NCI-H82 treated with DMSO at 0.1 percent for 48 hours (cell line): ENCODE measurements at regions not wholly inside any gene's neighbourhood (a gene's known extent, or its start where the extent isn't known, plus 50 kb on each side); places are given as distances from the start of the nearest gene placed in this dataset.
"Not testable (repeated sequence)": the region's sequence is repeated elsewhere in the genome, so short reads cannot be mapped to it uniquely, and the experiment has no call there.

ENCODE experiments used
- DNase-seq: peaks from one replicate; lab custom pipeline; 2025; ENCODE audit not compliant: unreplicated experiment; lab: John Stamatoyannopoulos, UW

DNA sequence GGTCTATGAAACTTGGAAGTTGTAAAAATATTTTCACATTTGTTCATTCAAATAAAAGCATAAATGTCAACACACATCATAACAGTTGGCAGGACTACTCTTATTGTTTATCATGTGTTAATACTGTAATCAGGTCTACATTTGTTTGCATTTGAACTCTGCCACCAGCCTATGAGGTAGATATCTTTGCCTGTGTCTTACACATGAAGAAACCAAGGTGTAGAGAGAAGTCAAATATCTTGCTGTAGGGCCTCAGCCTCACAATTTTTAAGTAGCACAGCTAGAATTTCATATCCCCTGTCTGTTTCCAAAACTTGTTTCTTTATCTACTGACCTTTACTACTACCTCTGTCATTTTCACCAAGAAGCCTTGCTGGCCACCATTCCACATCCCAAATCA lies 161.9 kb downstream of the ZIC4 start:
- no peak for DNase-seq

DNA sequence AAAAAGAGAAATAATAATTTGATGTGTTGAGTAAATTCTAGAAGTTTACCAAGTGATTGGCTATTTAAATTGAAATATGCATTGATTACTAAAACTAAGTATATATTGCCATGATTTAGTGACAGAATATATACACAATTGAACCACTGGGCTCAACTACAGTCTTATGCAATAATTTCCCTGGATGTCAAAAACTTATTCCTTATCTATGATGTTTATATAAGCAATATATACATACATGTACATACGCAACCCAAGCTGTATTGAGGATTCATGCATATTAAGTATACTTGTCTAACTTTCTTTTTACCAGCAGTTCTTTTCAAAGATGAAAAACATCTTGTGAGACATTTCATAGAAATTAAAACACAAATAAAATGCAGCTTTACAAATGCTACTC lies 165.8 kb downstream of the ZIC4 start:
- DNase-seq = no peak

GRCh38 chr3:147237991-147238390 lies 168.4 kb downstream of the ZIC4 start:
- DNase-seq = no peak

DNA sequence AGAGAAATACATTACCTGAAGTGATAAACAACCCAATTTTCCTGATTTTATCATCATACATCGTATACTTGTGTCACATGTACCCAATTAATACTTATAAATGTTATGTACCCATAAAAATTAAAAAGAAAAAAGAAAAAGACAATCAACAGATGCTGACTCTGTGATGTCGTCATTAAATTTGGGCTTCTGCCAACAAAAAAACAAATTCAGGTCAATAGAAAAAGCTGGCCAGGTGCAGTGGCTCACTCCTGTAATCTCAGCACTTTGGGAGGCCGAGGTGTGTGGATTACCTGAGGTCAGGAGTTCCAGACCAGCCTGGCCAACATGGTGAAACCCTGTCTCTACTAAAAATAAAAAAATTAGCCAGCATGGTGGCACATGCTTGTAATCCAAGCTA lies 174.4 kb downstream of the ZIC4 start:
- not testable (repeated sequence) for DNase-seq

DNA sequence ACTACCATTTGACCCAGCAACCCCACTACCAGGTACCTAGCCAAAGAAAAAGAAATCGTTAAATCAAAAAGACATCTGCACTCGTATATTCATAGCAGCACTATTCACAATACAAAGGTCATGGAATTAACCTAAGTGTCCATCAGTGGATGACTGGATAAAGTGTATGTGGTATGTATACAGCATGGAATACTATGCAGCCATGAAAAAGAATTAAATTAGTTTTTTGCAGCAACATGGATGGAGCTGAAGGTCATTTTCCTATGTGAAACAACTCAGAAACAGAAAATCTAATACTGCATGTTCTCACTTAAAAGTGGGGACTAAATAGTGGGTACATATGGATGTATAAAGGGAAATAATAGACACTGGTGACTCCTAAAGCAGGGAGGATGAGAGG lies 175.2 kb downstream of the ZIC4 start:
- DNase-seq = no peak

DNA sequence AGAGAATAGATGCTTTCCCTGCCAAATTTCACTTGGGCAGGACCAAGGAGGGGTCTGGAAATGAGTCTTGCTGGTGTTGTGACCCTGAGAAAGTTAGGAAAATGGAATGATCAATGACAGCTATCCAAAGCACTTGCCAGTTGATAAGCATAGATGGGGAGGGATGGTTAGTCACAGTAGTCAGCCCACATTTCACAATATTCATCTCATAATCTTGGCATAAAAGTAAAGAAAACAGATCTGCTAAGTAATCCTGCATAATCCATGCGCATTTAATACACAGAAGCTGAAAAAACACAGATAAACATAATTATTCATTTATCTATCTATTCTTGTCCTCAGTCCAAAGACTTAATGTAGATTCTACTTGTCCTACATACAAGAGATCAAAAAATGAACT lies 184.1 kb downstream of the ZIC4 start:
- DNase-seq = no peak

DNA sequence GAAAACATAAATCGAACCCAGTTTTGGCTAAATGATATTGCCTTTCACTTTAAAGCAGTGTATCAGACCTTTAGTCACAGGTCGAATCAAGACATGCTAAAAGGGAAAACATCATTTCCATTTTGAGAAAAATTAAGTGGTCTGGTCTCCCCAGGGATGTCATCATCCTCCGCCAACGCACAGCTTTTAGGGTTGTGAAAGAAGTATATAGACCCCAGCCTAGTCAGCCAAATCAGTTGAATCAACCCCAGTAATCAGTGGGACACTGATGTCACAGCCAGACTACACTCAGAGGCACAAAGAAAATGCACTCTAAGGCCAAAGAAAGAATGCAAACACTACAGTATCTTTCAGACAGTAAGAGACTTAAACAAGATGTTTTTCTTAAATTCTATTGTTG lies 187.4 kb downstream of the ZIC4 start:
- no peak for DNase-seq

DNA sequence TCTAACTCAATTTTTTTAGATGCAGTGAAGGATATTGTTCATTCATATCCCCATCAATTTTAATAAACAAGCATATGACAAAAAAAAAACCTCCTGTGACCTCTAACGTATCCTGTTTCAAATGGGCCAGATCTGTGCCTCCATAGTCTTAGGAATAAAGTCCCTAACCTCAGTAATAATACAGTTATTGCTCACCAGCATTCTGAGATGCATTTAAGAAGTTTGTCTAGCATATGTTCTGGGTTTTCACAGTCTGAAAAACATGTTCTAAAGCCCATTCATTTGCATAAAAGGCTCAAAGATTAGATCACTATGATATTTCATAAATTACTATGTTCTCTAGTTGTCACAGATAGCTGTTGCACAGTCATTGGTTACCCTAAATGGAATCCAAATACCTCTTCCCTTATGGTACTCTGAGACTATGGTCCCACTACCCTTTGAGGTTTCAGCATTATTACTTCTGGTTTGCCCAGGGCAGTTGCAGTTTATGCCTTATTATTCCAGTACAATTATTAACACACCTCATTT lies 190.1 kb downstream of the ZIC4 start:
- no peak for DNase-seq

DNA sequence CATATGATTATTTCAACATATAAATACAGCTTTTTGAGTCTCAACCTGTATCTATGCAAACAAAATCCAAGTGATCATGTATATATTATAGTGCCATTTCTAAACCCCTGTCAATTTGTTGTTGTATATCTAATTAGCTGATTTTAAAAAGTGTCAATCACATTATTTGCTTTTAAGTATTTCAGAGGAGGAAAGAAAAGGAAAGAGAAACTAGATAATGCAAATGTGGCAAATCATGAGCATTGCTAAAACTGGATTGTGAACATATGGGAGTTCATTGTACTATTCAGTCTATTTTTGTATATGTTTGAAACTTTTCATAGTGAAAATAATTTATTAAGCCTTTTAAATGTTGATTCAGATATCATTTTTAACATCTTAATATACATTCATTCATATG lies 190.7 kb downstream of the ZIC4 start:
- no peak for DNase-seq

GRCh38 chr3:147213633-147214032 lies 192.7 kb downstream of the ZIC4 start:
- DNase-seq = no peak

DNA sequence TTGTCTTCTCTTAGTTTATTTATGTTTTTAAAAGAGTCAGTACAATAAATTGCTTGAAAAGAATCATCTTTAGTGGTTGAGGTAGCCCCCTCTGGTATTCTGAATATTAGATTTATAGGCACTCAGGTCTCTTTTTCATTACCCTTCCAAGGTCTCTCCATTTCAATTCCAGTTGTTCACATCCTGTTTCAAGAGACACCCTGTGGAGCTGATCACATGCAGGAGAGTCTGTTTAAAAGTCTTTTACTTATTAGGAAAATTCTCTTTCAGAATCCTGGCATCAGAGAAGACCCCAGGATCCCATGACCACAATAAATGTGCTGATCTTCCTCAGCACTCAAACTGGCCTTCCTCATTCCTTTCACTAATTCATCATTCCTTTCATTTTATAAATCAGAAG lies 195.7 kb downstream of the ZIC4 start:
- no peak for DNase-seq

DNA sequence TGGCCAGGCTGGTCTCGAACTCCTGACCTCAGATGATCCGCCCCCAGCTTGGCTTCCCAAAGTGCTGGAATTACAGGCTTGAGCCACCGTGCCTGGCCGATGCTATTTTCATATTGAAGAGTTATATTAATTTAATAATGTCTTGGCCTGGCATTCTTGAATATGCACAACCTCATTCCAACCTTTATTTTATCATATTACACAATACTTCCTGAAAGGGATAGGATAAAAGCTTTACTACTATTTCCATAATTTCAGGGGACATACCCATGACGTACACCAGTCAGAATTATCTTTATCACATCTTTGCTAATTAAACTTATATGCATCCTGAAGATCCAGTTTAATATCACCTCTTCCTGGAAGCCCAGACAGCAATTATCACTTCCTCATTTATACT lies 205.3 kb downstream of the ZIC4 start:
- no peak for DNase-seq

DNA sequence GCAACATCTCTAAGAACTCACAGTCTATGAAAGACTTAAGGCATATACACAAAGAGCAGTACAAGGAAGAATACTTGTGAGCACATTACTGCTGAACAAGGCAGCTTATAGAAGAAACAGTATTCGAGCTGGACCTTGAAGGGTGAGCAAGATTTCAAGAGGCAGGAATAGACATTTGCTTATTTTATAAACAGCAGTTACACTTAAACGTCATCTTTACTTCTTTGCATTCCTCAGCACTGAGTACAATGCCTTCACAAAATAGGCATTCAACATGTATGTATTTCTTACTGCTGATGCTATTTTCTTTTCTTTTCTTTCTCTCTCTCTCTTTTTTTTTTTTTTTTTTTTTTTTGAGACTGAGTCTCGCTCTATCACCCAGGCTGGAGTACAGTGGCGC lies 205.8 kb downstream of the ZIC4 start:
- no peak for DNase-seq

GRCh38 chr3:147197739-147198138 lies 208.6 kb downstream of the ZIC4 start:
- no peak for DNase-seq

DNA sequence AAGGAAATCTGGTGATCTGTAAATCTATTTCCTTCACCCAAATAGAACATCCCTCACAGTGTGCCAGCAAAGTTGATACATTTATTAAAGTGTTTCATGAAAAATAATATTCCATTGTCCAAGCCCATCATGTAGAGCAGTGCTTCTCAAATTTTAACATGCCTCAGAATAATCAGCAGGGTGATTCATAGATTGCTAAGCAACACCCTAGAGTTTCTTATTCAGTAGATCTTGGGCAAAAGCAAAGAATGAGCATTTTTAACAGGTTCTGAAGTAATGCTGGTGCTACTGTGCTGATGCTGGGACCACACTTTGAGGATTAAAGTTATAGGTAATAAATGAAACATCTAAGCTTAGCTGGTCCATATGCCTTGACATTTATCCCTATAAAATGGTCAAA lies 210.5 kb downstream of the ZIC4 start:
- DNase-seq = no peak

DNA sequence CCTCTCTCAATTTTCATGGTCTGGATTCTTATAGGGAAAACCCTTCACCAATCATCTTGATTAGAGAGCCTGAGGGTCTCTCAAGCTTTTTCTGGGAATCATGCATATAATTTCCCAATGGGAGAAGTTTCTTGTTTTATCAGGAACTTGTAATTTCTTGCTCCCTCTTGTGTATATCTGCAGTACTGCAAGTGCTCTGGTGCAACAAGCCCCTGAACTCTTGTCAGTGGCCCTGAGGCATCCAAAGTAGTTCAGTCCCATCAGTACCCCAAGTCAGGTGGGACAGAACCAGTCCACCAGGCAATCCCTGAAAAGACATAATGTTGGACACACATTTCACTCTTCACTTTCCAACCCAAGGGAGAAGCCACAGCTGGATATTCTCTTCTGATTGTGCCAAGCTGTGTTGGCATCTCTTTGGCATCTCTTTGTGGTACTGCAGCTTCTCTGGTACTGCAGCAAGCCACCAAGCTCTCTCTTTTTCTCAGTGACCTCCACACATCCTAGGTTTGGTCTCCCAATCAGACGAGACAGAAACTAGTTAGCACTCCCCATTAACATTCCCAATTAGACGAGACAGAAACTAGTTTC lies 214.5 kb downstream of the ZIC4 start:
- DNase-seq = peak; percentile 27

DNA sequence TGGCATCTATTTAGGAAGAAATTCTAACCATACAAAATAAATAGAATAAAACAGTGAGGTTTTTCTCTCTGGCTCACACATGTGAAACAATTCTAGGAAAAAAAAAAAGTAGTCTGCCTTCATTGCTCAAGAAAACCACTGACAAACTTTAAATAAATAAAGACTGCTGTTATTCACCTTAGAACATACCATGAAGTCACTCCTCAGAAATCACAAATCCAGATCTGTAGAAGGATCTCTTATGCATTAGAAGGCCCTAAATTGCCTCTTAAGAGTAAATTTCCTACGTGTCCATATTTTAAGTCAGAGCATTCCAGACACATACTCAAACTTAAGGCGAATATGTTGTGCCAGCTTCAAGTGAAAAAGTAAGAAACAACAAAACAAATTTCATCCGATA lies 217.3 kb downstream of the ZIC4 start:
- DNase-seq = no peak

DNA sequence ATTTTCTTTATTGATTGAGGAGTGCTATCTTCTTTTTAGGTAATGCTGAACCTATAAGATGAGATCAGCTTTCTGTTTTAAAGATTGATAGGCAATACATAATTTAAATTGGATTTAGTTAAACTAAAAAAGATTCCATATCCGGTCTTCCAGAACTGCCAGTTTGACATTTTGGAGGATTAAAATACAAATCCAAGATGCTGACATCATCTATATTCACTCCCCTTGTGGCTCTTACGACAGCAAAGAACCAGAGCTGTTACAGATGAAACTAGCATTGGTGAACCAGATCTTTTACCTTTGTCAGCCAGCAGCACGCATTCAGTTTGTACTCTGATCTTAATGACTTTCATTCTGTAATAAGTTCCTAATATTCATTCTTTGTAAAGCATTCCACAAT lies 218.7 kb downstream of the ZIC4 start:
- no peak for DNase-seq

- no peak for DNase-seq
Observed at GRCh38 chr3:147185781-147186180, 220.6 kb downstream of the ZIC4 start.

DNA sequence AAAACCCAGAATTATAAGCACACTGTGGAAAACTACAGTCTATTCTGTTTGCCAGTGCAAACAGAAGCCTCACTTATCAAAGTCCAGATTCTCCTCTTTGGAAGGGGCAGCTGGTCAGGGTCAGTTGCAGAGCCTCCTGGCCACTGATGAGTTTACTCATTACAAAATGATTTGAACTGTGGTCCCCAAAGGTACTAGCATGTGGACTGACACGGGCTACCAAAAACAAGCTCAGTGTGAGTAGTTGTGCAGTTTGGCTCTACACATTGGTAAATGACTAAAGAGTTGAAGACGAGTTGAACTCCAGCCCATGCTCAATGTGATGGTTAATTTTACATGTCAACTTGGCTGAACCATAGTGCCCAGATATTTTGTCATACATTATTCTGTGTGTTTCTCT lies 221.5 kb downstream of the ZIC4 start:
- no peak for DNase-seq

DNA sequence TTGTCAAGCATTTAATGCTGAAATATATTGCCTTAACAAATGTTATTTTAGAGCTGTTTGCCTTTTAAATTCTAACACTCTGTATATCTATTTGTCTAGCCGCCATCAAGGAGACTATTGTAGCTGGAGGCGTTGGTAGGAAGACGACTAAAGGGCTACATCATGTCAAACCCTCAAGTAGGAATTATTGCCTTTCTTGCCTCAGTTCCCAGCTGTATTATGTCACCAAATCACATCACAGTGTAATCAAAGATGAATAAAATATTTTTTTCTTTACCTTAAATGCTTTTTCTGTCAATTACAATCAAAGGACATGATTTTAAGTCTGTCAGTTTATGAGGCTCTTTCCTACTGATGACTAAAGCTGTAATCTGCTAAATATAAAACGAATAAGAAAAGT lies 233.1 kb downstream of the ZIC4 start:
- no peak for DNase-seq

GRCh38 chr3:147162743-147163142 lies 243.6 kb downstream of the ZIC4 start:
- no peak for DNase-seq

- no peak for DNase-seq
Observed at GRCh38 chr3:147161833-147162232, 244.5 kb downstream of the ZIC4 start.

GRCh38 chr3:147160984-147161383 lies 245.4 kb downstream of the ZIC4 start:
- DNase-seq = no peak
